Astrocyte (in vitro differentiated cells and primary cell): ENCODE measurements at regions not wholly inside any gene's neighbourhood (a gene's known extent, or its start where the extent isn't known, plus 50 kb on each side); places are given as distances from the start of the nearest gene placed in this dataset.

ENCODE experiments used
- DNase-seq: peaks from one replicate; pipeline ENCODE4 v3.0.0-alpha.2; 2010; ENCODE audit warnings: low read depth
- FAIRE-seq: peaks from 2 replicates; lab custom pipeline; 2011; peaks lifted over from hg19 to GRCh38; lab: Jason Lieb, UNC
- H2AFZ ChIP-seq: 2 replicates; pipeline ENCODE4 v1.6.0; 2012; ENCODE audit warnings: low read depth, low read length, inconsistent platforms
- H3K27ac ChIP-seq: 2 replicates; pipeline ENCODE4 v1.5.1; 2011; ENCODE audit warnings: low read depth, low read length, inconsistent platforms
- H3K27me3 ChIP-seq: 2 replicates; pipeline ENCODE4 v1.6.0; 2011; ENCODE audit warnings: low read length, inconsistent platforms; ENCODE audit not compliant: insufficient read depth
- H3K36me3 ChIP-seq: 2 replicates; pipeline ENCODE4 v1.5.1; 2011; ENCODE audit warnings: low read length, inconsistent platforms; ENCODE audit not compliant: insufficient read depth
- H3K4me1 ChIP-seq: 2 replicates; pipeline ENCODE4 v1.5.1; 2011; ENCODE audit warnings: low read length, inconsistent platforms; ENCODE audit not compliant: insufficient read depth
- H3K4me2 ChIP-seq: 2 replicates; pipeline ENCODE4 v1.6.0; 2012; ENCODE audit warnings: low read length, inconsistent platforms
- H3K4me3 ChIP-seq: 2 replicates; pipeline ENCODE4 v1.5.1; 2011; ENCODE audit warnings: low read depth, mild to moderate bottlenecking, low read length, inconsistent platforms; ENCODE audit not compliant: insufficient read depth
- H3K79me2 ChIP-seq: 2 replicates; pipeline ENCODE4 v1.6.0; 2012; ENCODE audit warnings: mild to moderate bottlenecking, low read length, inconsistent platforms; ENCODE audit not compliant: insufficient read depth
- H3K9ac ChIP-seq: 2 replicates; pipeline ENCODE4 v1.6.0; 2012; ENCODE audit warnings: mild to moderate bottlenecking, low read length, inconsistent platforms
- H3K9me3 ChIP-seq: 2 replicates; pipeline ENCODE4 v1.5.1; 2012; ENCODE audit warnings: low read depth, mild to moderate bottlenecking, low read length, inconsistent platforms; ENCODE audit not compliant: insufficient read depth
- H4K20me1 ChIP-seq: 2 replicates; pipeline ENCODE4 v1.6.0; 2012; ENCODE audit warnings: low read length, inconsistent platforms; ENCODE audit not compliant: insufficient read depth
- H3K27ac Mint-ChIP-seq: one replicate; pipeline ENCODE4 v1.8.0; 2021; ENCODE audit warnings: mild to moderate bottlenecking, mixed read lengths; ENCODE audit not compliant: unreplicated experiment
- H3K27me3 Mint-ChIP-seq: one replicate; pipeline ENCODE4 v1.8.0; 2021; ENCODE audit warnings: low read depth, mixed read lengths; ENCODE audit not compliant: unreplicated experiment
- H3K36me3 Mint-ChIP-seq: one replicate; pipeline ENCODE4 v1.8.0; 2021; ENCODE audit warnings: low read depth, mixed read lengths; ENCODE audit not compliant: unreplicated experiment
- H3K4me1 Mint-ChIP-seq: one replicate; pipeline ENCODE4 v1.8.0; 2021; ENCODE audit warnings: low read depth, mixed read lengths; ENCODE audit not compliant: unreplicated experiment
- H3K4me3 Mint-ChIP-seq: one replicate; pipeline ENCODE4 v1.8.0; 2021; ENCODE audit warnings: mild to moderate bottlenecking, moderate library complexity, mixed read lengths; ENCODE audit not compliant: unreplicated experiment
- H3K9me3 Mint-ChIP-seq: one replicate; pipeline ENCODE4 v1.8.0; 2021; ENCODE audit warnings: mild to moderate bottlenecking, mixed read lengths; ENCODE audit not compliant: unreplicated experiment
- EZH2 ChIP-seq: IDR thresholded peaks from 2 replicates; pipeline ENCODE4 v1.6.1; 2012; ENCODE audit warnings: mild to moderate bottlenecking, low read length, inconsistent platforms; ENCODE audit not compliant: insufficient read depth
- TF ChIP-seq, protein P1 (sequence below): IDR thresholded peaks from 2 replicates; pipeline ENCODE4 v1.5.1; 2011; ENCODE audit warnings: low read depth, mild to moderate bottlenecking, inconsistent platforms, low read length, moderate library complexity; ENCODE audit not compliant: insufficient read depth

GRCh38 chr2:38486213-38487026 is 109.3 kb upstream of the ATL2 start:
- no peak overlapping the region for H3K4me3 Mint-ChIP-seq
- no peak overlapping the region for H3K27ac ChIP-seq
- FAIRE-seq = no peak
- H2AFZ ChIP-seq = no peak overlapping the region
- H3K4me3 ChIP-seq = no peak overlapping the region
- DNase-seq = no peak
- no peaks in the 10 kb centered on the region for H3K4me1 ChIP-seq
- peaks cover 8% of the 10 kb centered on the region for H3K27me3 Mint-ChIP-seq
- TF ChIP-seq EZH2 = no peak
- TF ChIP-seq, protein P1, sequence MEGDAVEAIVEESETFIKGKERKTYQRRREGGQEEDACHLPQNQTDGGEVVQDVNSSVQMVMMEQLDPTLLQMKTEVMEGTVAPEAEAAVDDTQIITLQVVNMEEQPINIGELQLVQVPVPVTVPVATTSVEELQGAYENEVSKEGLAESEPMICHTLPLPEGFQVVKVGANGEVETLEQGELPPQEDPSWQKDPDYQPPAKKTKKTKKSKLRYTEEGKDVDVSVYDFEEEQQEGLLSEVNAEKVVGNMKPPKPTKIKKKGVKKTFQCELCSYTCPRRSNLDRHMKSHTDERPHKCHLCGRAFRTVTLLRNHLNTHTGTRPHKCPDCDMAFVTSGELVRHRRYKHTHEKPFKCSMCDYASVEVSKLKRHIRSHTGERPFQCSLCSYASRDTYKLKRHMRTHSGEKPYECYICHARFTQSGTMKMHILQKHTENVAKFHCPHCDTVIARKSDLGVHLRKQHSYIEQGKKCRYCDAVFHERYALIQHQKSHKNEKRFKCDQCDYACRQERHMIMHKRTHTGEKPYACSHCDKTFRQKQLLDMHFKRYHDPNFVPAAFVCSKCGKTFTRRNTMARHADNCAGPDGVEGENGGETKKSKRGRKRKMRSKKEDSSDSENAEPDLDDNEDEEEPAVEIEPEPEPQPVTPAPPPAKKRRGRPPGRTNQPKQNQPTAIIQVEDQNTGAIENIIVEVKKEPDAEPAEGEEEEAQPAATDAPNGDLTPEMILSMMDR = no peak
- H3K79me2 ChIP-seq = no peaks in the 10 kb centered on the region
- no peaks in the 10 kb centered on the region for H3K36me3 Mint-ChIP-seq
- no peaks in the 10 kb centered on the region for H3K4me1 Mint-ChIP-seq
- H4K20me1 ChIP-seq = no peaks in the 10 kb centered on the region
- no peaks in the 10 kb centered on the region for H3K27me3 ChIP-seq
- H3K36me3 ChIP-seq = no peaks in the 10 kb centered on the region
- no peaks in the 10 kb centered on the region for H3K9me3 ChIP-seq
- H3K9me3 Mint-ChIP-seq = no peaks in the 10 kb centered on the region
- H3K27ac Mint-ChIP-seq = no peak overlapping the region
- no peak overlapping the region for H3K9ac ChIP-seq
- no peak overlapping the region for H3K4me2 ChIP-seq

GRCh38 chr2:38485734-38486133 is 108.7 kb upstream of the ATL2 start:
- Mint-ChIP-seq H3K4me1 (no peaks in the 10 kb centered on the region), H3K4me3 (no peak overlapping the region), H3K27me3 (peaks cover 8% of the 10 kb centered on the region), H3K36me3 (peaks cover under 1% of the 10 kb centered on the region), H3K9me3 (peaks cover 2% of the 10 kb centered on the region), H3K27ac (no peak overlapping the region)
- Histone ChIP-seq H2AFZ (no peak overlapping the region), H3K36me3 (no peaks in the 10 kb centered on the region), H3K4me3 (no peak overlapping the region), H3K4me2 (no peak overlapping the region), H3K4me1 (no peaks in the 10 kb centered on the region), H3K79me2 (no peaks in the 10 kb centered on the region), H4K20me1 (no peaks in the 10 kb centered on the region), H3K27ac (no peak overlapping the region), H3K9me3 (peaks cover 2% of the 10 kb centered on the region), H3K9ac (no peak overlapping the region), H3K27me3 (no peaks in the 10 kb centered on the region)
- no peak for DNase-seq
- no peak for FAIRE-seq
- TF ChIP-seq, protein P1 = no peak
- no peak for TF ChIP-seq EZH2

- Histone ChIP-seq H4K20me1 (no peaks in the 10 kb centered on the region), H3K4me2 (no peak overlapping the region), H3K9me3 (peaks cover 9% of the 10 kb centered on the region), H2AFZ (no peak overlapping the region), H3K27ac (no peak overlapping the region), H3K27me3 (no peaks in the 10 kb centered on the region), H3K9ac (no peak overlapping the region), H3K36me3 (no peaks in the 10 kb centered on the region), H3K4me1 (no peaks in the 10 kb centered on the region), H3K4me3 (no peak overlapping the region), H3K79me2 (no peaks in the 10 kb centered on the region)
- no peak for DNase-seq
- Mint-ChIP-seq H3K4me1 (no peaks in the 10 kb centered on the region), H3K9me3 (peaks cover 9% of the 10 kb centered on the region), H3K4me3 (no peak overlapping the region), H3K27ac (no peak overlapping the region), H3K27me3 (peaks cover 8% of the 10 kb centered on the region), H3K36me3 (peaks cover 2% of the 10 kb centered on the region)
- no peak for TF ChIP-seq EZH2
- TF ChIP-seq, protein P1 = no peak
- no peak for FAIRE-seq
Measured at GRCh38 chr2:38484957-38485356, 107.9 kb upstream of the ATL2 start.
